HG02763 (cell line): ENCODE measurements at regions not wholly inside any gene's neighbourhood (a gene's known extent, or its start where the extent isn't known, plus 50 kb on each side); places are given as distances from the start of the nearest gene placed in this dataset.

ENCODE experiments used
- ATAC-seq: cut with Tn5 transposase; IDR thresholded peaks from one replicate; pipeline ENCODE4 v1.9.1; 2021; ENCODE audit warnings: mild to moderate bottlenecking, moderate library complexity; ENCODE audit not compliant: unreplicated experiment

- no peak for ATAC-seq
These were observed 172.5 kb upstream of the SHH start for GRCh38 chr7:155984609-155985405.

GRCh38 chr7:155984028-155984580 is 171.8 kb upstream of the SHH start:
- no peak for ATAC-seq

- no peak for ATAC-seq
These were observed 171.0 kb upstream of the SHH start for GRCh38 chr7:155983176-155983815.

- ATAC-seq: no peak
These were observed 169.4 kb upstream of the SHH start for GRCh38 chr7:155981703-155982102.

GRCh38 chr7:155980841-155981240 is 168.6 kb upstream of the SHH start:
- no peak for ATAC-seq

GRCh38 chr7:155979994-155980393 is 167.7 kb upstream of the SHH start:
- ATAC-seq: no peak

GRCh38 chr7:155979566-155979965 is 167.3 kb upstream of the SHH start:
- ATAC-seq: no peak

- ATAC-seq: no peak
These were observed 163.2 kb upstream of the SHH start for GRCh38 chr7:155975490-155975889.

GRCh38 chr7:155974186-155974897 is 162.1 kb upstream of the SHH start:
- ATAC-seq: no peak

GRCh38 chr7:155973451-155973997 is 161.3 kb upstream of the SHH start:
- ATAC-seq: no peak

- no peak for ATAC-seq
These were observed 160.6 kb upstream of the SHH start for GRCh38 chr7:155972651-155973390.

GRCh38 chr7:155972247-155972646 is 160.0 kb upstream of the SHH start:
- no peak for ATAC-seq

- no peak for ATAC-seq
These were observed 159.0 kb upstream of the SHH start for GRCh38 chr7:155971180-155971770.

- no peak for ATAC-seq
These were observed 157.1 kb upstream of the SHH start for GRCh38 chr7:155969192-155969929.

GRCh38 chr7:155965010-155965409 is 152.7 kb upstream of the SHH start:
- ATAC-seq: no peak

- no peak for ATAC-seq
These were observed 152.3 kb upstream of the SHH start for GRCh38 chr7:155964543-155964942.

- no peak for ATAC-seq
These were observed 151.5 kb upstream of the SHH start for GRCh38 chr7:155963771-155964195.

- no peak for ATAC-seq
These were observed 151.1 kb upstream of the SHH start for GRCh38 chr7:155963356-155963755.

GRCh38 chr7:155962968-155963300 is 150.7 kb upstream of the SHH start:
- no peak for ATAC-seq
